H1 (cell line): ENCODE measurements at regions not wholly inside any gene's neighbourhood (a gene's known extent, or its start where the extent isn't known, plus 50 kb on each side); places are given as distances from the start of the nearest gene placed in this dataset.

Source experiments
- CTCF ChIA-PET: fragments of 300-600 bp; sonication (Branson Sonifier 250); formaldehyde crosslinking; loops from one replicate; lab custom pipeline; 2021; ENCODE audit not compliant: partially characterized antibody; lab: Charles Lee
- POLR2A ChIA-PET: fragments of 300-600 bp; sonication (Branson Sonifier 250); formaldehyde crosslinking; loops from one replicate; lab custom pipeline; 2021; ENCODE audit warnings: inconsistent platforms; ENCODE audit not compliant: partially characterized antibody; lab: Charles Lee
- DNase-seq, 2 experiments: peaks; one replicate each; pipeline versions ENCODE4 v3.0.0 to v3.0.0-alpha.2; 2010 to 2022; ENCODE audit warnings: low spot score in 2 of 2, low read depth in 1 of 2, mixed read lengths in 1 of 2
- FAIRE-seq: peaks from 2 replicates; lab custom pipeline; 2011; peaks lifted over from hg19 to GRCh38; lab: Jason Lieb, UNC
- H2AFZ ChIP-seq: 2 replicates; pipeline ENCODE4 v1.8.1; 2012; ENCODE audit warnings: low read length, inconsistent platforms
- H2AK5ac ChIP-seq: 2 replicates; pipeline ENCODE4 v1.6.1; 2013; ENCODE audit warnings: low read depth, low read length
- H2BK120ac ChIP-seq: replicated peaks from 2 replicates; pipeline ENCODE3; 2013; ENCODE audit warnings: low read depth, low read length, inconsistent platforms
- H2BK12ac ChIP-seq: 2 replicates; pipeline ENCODE4 v1.6.1; 2013; ENCODE audit warnings: low read depth, low read length
- H2BK15ac ChIP-seq: 2 replicates; pipeline ENCODE4 v1.6.1; 2013; ENCODE audit warnings: low read length
- H2BK20ac ChIP-seq: 2 replicates; pipeline ENCODE4 v1.6.1; 2013; ENCODE audit warnings: low read length
- H2BK5ac ChIP-seq: 2 replicates; pipeline ENCODE4 v1.6.1; 2013; ENCODE audit warnings: low read depth, low read length
- H3K14ac ChIP-seq: 2 replicates; pipeline ENCODE4 v1.6.1; 2013; ENCODE audit warnings: inconsistent platforms; ENCODE audit not compliant: insufficient read length
- H3K18ac ChIP-seq: 2 replicates; pipeline ENCODE4 v1.6.1; 2013; ENCODE audit warnings: low read length; ENCODE audit errors: extremely low read depth
- H3K23ac ChIP-seq: 2 replicates; pipeline ENCODE4 v1.6.1; 2013; ENCODE audit warnings: inconsistent platforms; ENCODE audit not compliant: insufficient read length
- H3K23me2 ChIP-seq: 2 replicates; pipeline ENCODE4 v1.6.1; 2013; ENCODE audit warnings: low read depth, low read length
- H3K27ac ChIP-seq: 2 replicates; pipeline ENCODE4 v1.6.1; 2011; ENCODE audit warnings: low read depth, low read length, inconsistent platforms
- H3K27me3 ChIP-seq, 4 experiments: replicated peaks in 1 of 4; 1 replicate in 1 of 4; 2 replicates in 3 of 4; pipeline versions ENCODE4 v1.6.1 to v1.8.1; 2011 to 2013; ENCODE audit warnings: low read length in 3 of 4, mild to moderate bottlenecking in 3 of 4, inconsistent platforms in 2 of 4, mixed read lengths in 2 of 4, moderate library complexity in 1 of 4; ENCODE audit not compliant: control insufficient read depth in 3 of 4, insufficient read depth in 3 of 4; ENCODE audit errors: extremely low read depth in 1 of 4
- H3K36me3 ChIP-seq, 4 experiments: 2 replicates each; pipeline versions ENCODE4 v1.6.1 to v1.8.1; 2011 to 2013; ENCODE audit warnings: mild to moderate bottlenecking in 4 of 4, low read length in 3 of 4, moderate library complexity in 2 of 4, control low read depth in 1 of 4, inconsistent platforms in 1 of 4; ENCODE audit not compliant: insufficient read depth in 4 of 4, control insufficient read depth in 2 of 4
- H3K4ac ChIP-seq: replicated peaks from 2 replicates; pipeline ENCODE3; 2013; ENCODE audit warnings: low read length, low read depth, mixed read lengths, inconsistent platforms; ENCODE audit not compliant: insufficient read length
- H3K4me1 ChIP-seq, 4 experiments: replicated peaks in 1 of 4; 1 replicate in 1 of 4; 2 replicates in 3 of 4; pipeline versions ENCODE4 v1.6.1 to v1.8.1; 2011 to 2013; ENCODE audit warnings: low read length in 3 of 4, inconsistent platforms in 2 of 4, mixed read lengths in 1 of 4; ENCODE audit not compliant: insufficient read depth in 4 of 4, control insufficient read depth in 3 of 4
- H3K4me2 ChIP-seq, 2 experiments: 2 replicates each; pipeline versions ENCODE4 v1.6.1 to v1.8.1; 2011 to 2013; ENCODE audit warnings: low read depth in 2 of 2, low read length in 2 of 2, control low read depth in 1 of 2, inconsistent platforms in 1 of 2, mild to moderate bottlenecking in 1 of 2; ENCODE audit not compliant: insufficient read depth in 1 of 2
- H3K4me3 ChIP-seq, 4 experiments: fragments of 200-600, 300-600 bp in 1 of 4; sonication (generic), shearing (Covaris generic), sonication (Bioruptor Twin) in 1 of 4; 2 replicates each; pipeline versions ENCODE4 v1.5.1 to v1.8.1; 2011 to 2016; ENCODE audit warnings: low read length in 4 of 4, low read depth in 3 of 4, control low read depth in 2 of 4, inconsistent platforms in 2 of 4, mild to moderate bottlenecking in 2 of 4, mixed read lengths in 1 of 4, moderate library complexity in 1 of 4; ENCODE audit not compliant: insufficient read depth in 2 of 4; ENCODE audit errors: extremely low read depth in 1 of 4
- H3K56ac ChIP-seq: replicated peaks from 2 replicates; pipeline ENCODE3; 2013; ENCODE audit warnings: low read depth, mild to moderate bottlenecking, mixed read lengths, low read length, inconsistent platforms; ENCODE audit not compliant: insufficient read length
- H3K79me1 ChIP-seq: 2 replicates; pipeline ENCODE4 v1.6.1; 2013; ENCODE audit warnings: low read depth, low read length, control low read depth
- H3K79me2 ChIP-seq, 2 experiments: 2 replicates each; pipeline versions ENCODE4 v1.6.1 to v1.8.1; 2012 to 2013; ENCODE audit warnings: low read length in 2 of 2, mild to moderate bottlenecking in 2 of 2, inconsistent platforms in 1 of 2; ENCODE audit not compliant: insufficient read depth in 2 of 2, control insufficient read depth in 1 of 2
- H3K9ac ChIP-seq, 4 experiments: replicated peaks in 1 of 4; 1 replicate in 1 of 4; 2 replicates in 3 of 4; pipeline versions ENCODE4 v1.6.1 to v1.8.1; 2011 to 2013; ENCODE audit warnings: low read depth in 3 of 4, low read length in 3 of 4, control low read depth in 2 of 4, mild to moderate bottlenecking in 2 of 4, moderate library complexity in 2 of 4, inconsistent platforms in 1 of 4; ENCODE audit errors: extremely low read depth in 1 of 4
- H3K9me3 ChIP-seq, 2 experiments: 2 replicates each; pipeline versions ENCODE4 v1.6.1 to v1.8.1; 2012 to 2013; ENCODE audit warnings: mild to moderate bottlenecking in 2 of 2, moderate library complexity in 2 of 2, control low read depth in 1 of 2, inconsistent platforms in 1 of 2, low read depth in 1 of 2, low read length in 1 of 2, mixed read lengths in 1 of 2; ENCODE audit not compliant: insufficient read depth in 2 of 2
- H4K20me1 ChIP-seq, 2 experiments: replicated peaks in 1 of 2; 2 replicates each; pipeline versions ENCODE3 to v1.8.1; 2011 to 2013; ENCODE audit warnings: inconsistent platforms in 2 of 2, low read length in 2 of 2, mild to moderate bottlenecking in 1 of 2; ENCODE audit not compliant: insufficient read depth in 2 of 2, control insufficient read depth in 1 of 2
- H4K5ac ChIP-seq: 2 replicates; pipeline ENCODE4 v1.6.1; 2013; ENCODE audit warnings: low read length, low read depth, mixed read lengths, inconsistent platforms; ENCODE audit not compliant: insufficient read length
- H4K8ac ChIP-seq: 2 replicates; pipeline ENCODE4 v1.8.0; 2013; ENCODE audit warnings: mild to moderate bottlenecking, moderate library complexity, low read length, inconsistent platforms; ENCODE audit not compliant: insufficient read depth; ENCODE audit errors: extremely low read depth
- H4K91ac ChIP-seq: replicated peaks from 2 replicates; pipeline ENCODE3; 2013; ENCODE audit warnings: low read length, mixed read lengths, inconsistent platforms; ENCODE audit not compliant: insufficient read length
- ATF2 ChIP-seq: IDR thresholded peaks from 2 replicates; pipeline ENCODE4 v1.6.1; 2012; ENCODE audit warnings: low read length, inconsistent platforms
- CBX8 ChIP-seq: fragments of 300-800, 300-1000 bp; sonication (generic); IDR thresholded peaks from 2 replicates; pipeline ENCODE4 v1.7.1; 2016; ENCODE audit warnings: low read depth, low read length, borderline replicate concordance
- CHD2 ChIP-seq: IDR thresholded peaks from 2 replicates; pipeline ENCODE4 v1.6.1; 2012; ENCODE audit warnings: low read length, improper control_type of control experiment
- CTBP2 ChIP-seq: IDR thresholded peaks from 2 replicates; pipeline ENCODE4 v1.7.0; 2011; ENCODE audit warnings: borderline replicate concordance, mild to moderate bottlenecking, moderate library complexity, mixed read lengths, low read length; ENCODE audit not compliant: insufficient read depth, insufficient read length
- EP300 ChIP-seq, 2 experiments: IDR thresholded peaks; 1 replicate in 1 of 2; 2 replicates in 1 of 2; pipeline ENCODE4 v1.6.1; 2011 to 2012; ENCODE audit warnings: low read depth in 2 of 2, low read length in 2 of 2, mild to moderate bottlenecking in 2 of 2, borderline replicate concordance in 1 of 2, inconsistent platforms in 1 of 2, moderate library complexity in 1 of 2
- JUND ChIP-seq: IDR thresholded peaks from 2 replicates; pipeline ENCODE4 v1.6.1; 2011; ENCODE audit warnings: mild to moderate bottlenecking, improper control_type of control experiment, low read length
- RBBP5 ChIP-seq: IDR thresholded peaks from 2 replicates; pipeline ENCODE4 v1.7.1; 2012; ENCODE audit warnings: low read depth, mild to moderate bottlenecking, inconsistent platforms, low read length, moderate library complexity, borderline replicate concordance
- SIN3A ChIP-seq, 2 experiments: IDR thresholded peaks in 1 of 2; conservative IDR thresholded peaks in 1 of 2; 2 replicates each; pipeline ENCODE4 v1.6.1; 2011 to 2012; ENCODE audit warnings: low read length in 2 of 2, improper control_type of control experiment in 1 of 2, low read depth in 1 of 2, mild to moderate bottlenecking in 1 of 2
- SIX5 ChIP-seq: IDR thresholded peaks from 2 replicates; pipeline ENCODE4 v1.6.1; 2011; ENCODE audit warnings: mild to moderate bottlenecking, low read depth, low read length
- TAF1 ChIP-seq: IDR thresholded peaks from 2 replicates; pipeline ENCODE4 v1.6.1; 2011; ENCODE audit warnings: mild to moderate bottlenecking, low read depth, low read length
- TEAD4 ChIP-seq: IDR thresholded peaks from 2 replicates; pipeline ENCODE4 v1.6.1; 2012; ENCODE audit warnings: low read depth, low read length, inconsistent platforms, mixed read lengths
- WGBS, 2 experiments: shearing (Covaris generic) in 1 of 2; methylation state at CpG; one replicate each; pipeline versions ENCODE4 v1.1.6 to v1.1.7; 2013 to 2015; ENCODE audit warnings: low lambda C conversion rate in 2 of 2, mixed read lengths in 2 of 2, inconsistent platforms in 1 of 2, low coverage in 1 of 2, missing lambda C conversion rate in 1 of 2; ENCODE audit not compliant: insufficient replicate concordance in 2 of 2, insufficient coverage in 1 of 2, insufficient read length in 1 of 2; ENCODE audit errors: extremely low coverage in 1 of 2, missing lambda C conversion rate in 1 of 2; 5-methylcytosine and 5-hydroxymethylcytosine counted together
- TF ChIP-seq, protein P1 (sequence below): IDR thresholded peaks from 2 replicates; pipeline ENCODE4 v1.6.1; 2012; ENCODE audit warnings: inconsistent platforms

- Histone ChIP-seq H3K36me3 (no peaks in the 10 kb centered on the region), H3K23me2 (no peaks in the 10 kb centered on the region), H3K56ac (no peak overlapping the region), H3K27me3 (no peaks in the 10 kb centered on the region), H4K8ac (no peak overlapping the region), H3K9ac (no peak overlapping the region), H3K9me3 (peaks cover 59 to 79% of the 10 kb centered on the region in 2 experiments), H2BK120ac (no peak overlapping the region), H3K27ac (no peak overlapping the region), H4K91ac (no peak overlapping the region), H3K79me2 (no peaks in the 10 kb centered on the region), H2BK5ac (no peak overlapping the region), H3K18ac (no peak overlapping the region), H2AK5ac (no peak overlapping the region), H2BK12ac (no peak overlapping the region), H2AFZ (no peak overlapping the region), H3K4ac (no peak overlapping the region), H2BK20ac (no peak overlapping the region), H4K20me1 (no peaks in the 10 kb centered on the region), H3K79me1 (no peaks in the 10 kb centered on the region), H3K4me1 (no peaks in the 10 kb centered on the region), H3K23ac (no peak overlapping the region), H3K14ac (no peak overlapping the region), H3K4me2 (no peak overlapping the region), H2BK15ac (no peak overlapping the region), H4K5ac (no peak overlapping the region), H3K4me3 (no peak overlapping the region)
- 91% methylated on average over 23 of the region's 30 CpGs; no CpG with 5 or more reads in 1 of the 2 experiments for WGBS, 2 experiments
- DNase-seq (no peak), FAIRE-seq (no peak)
- ChIA-PET CTCF (no interaction called here), POLR2A (no interaction called here)
- no peak for TF ChIP-seq EP300 (IDR thresholded peaks at IDR 0.05; ENCODE audit: borderline replicate concordance in 1 of 2, low read depth in 2 of 2, low read length in 2 of 2)
- TF ChIP-seq CTBP2 = no peak
- TF ChIP-seq CHD2 = no peak
- TF ChIP-seq, protein P1, sequence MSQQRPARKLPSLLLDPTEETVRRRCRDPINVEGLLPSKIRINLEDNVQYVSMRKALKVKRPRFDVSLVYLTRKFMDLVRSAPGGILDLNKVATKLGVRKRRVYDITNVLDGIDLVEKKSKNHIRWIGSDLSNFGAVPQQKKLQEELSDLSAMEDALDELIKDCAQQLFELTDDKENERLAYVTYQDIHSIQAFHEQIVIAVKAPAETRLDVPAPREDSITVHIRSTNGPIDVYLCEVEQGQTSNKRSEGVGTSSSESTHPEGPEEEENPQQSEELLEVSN = no peak
- no peak for TF ChIP-seq SIN3A (conservative IDR thresholded peaks at IDR 0.05 in 1 of 2, IDR thresholded peaks at IDR 0.05 in 1 of 2; ENCODE audit: low read depth in 1 of 2, low read length in 2 of 2)
- TF ChIP-seq ATF2 = no peak
- no peak for TF ChIP-seq JUND
- no peak for TF ChIP-seq SIX5
- no peak for TF ChIP-seq CBX8
- TF ChIP-seq TAF1 = no peak
- TF ChIP-seq RBBP5 = no peak
- TF ChIP-seq TEAD4 = no peak
Observed at GRCh38 chr19:27851002-27851481, 1361.9 kb downstream of the UQCRFS1 start.
